ENCODE measurements at regions not wholly inside any gene's neighbourhood (a gene's known extent, or its start where the extent isn't known, plus 50 kb on each side); places are given as distances from the start of the nearest gene placed in this dataset. TPM values are rescaled to one million over a fixed set of nuclear protein-coding genes. Genes with fewer than 3 reads are reported as not detected.

- Histone ChIP-seq H3K36me3 (ENCODE audit: control insufficient read depth in 2 of 3, insufficient read depth in 3 of 3, low read length in 3 of 3) (no peaks in the 10 kb centered on the region), H3K9ac (ENCODE audit: low read length in 3 of 3) (no peak overlapping the region), H3K4me1 (ENCODE audit: control insufficient read depth in 2 of 3, insufficient read depth in 2 of 3, low read depth in 1 of 3, low read length in 3 of 3) (no peaks in the 10 kb centered on the region), H3K4me3 (ENCODE audit: low read length in 3 of 3) (no peak overlapping the region), H3K27ac (ENCODE audit: low read depth in 2 of 2, low read length in 2 of 2) (no peak overlapping the region), H3K9me3 (ENCODE audit: control insufficient read depth in 2 of 3, insufficient read depth in 1 of 3, low read length in 3 of 3) (no peaks in the 10 kb centered on the region), H3K27me3 (ENCODE audit: control insufficient read depth, insufficient read depth, low read length) (peaks cover 7% of the 10 kb centered on the region)
- no peak for TF ChIP-seq CTCF (IDR thresholded peaks at IDR 0.05; ENCODE audit: borderline replicate concordance, extremely low read depth, insufficient read depth)
- intact Hi-C loops (cut with DNase I), result no loop called here
- FAIRE-seq, result no peak
- DNase-seq, result no peak
Measured at GRCh38 chr11:43626798-43627197, 53.7 kb upstream of the HSD17B12 start.

Small RNA genes in the stretch of these regions (microRNA-seq; reads per million reads assigned to microRNA genes)
- gene MIR129-2, result 3.0 reads per million
- not detected for gene MIR670

Measured in kidney (tissue), 13 donors.